Muscle layer of duodenum (tissue), 2 donors: ENCODE measurements at regions not wholly inside any gene's neighbourhood (a gene's known extent, or its start where the extent isn't known, plus 50 kb on each side); places are given as distances from the start of the nearest gene placed in this dataset.

Source experiments
- H3K27ac ChIP-seq: one replicate; pipeline ENCODE4 v1.7.0; 2013; ENCODE audit warnings: mild to moderate bottlenecking, low read length
- H3K27me3 ChIP-seq: one replicate; pipeline ENCODE4 v1.7.0; 2013; ENCODE audit warnings: low read depth, mild to moderate bottlenecking, control low read depth, low read length
- H3K36me3 ChIP-seq, 2 donors: one replicate each; pipeline ENCODE4 v1.7.0; 2013; ENCODE audit warnings: low read length in 2 of 2, control low read depth in 1 of 2, mild to moderate bottlenecking in 1 of 2; ENCODE audit not compliant: insufficient read depth in 2 of 2, control insufficient read depth in 1 of 2
- H3K4me1 ChIP-seq, 2 donors: one replicate each; pipeline ENCODE4 v1.7.0; 2013; ENCODE audit warnings: low read length in 2 of 2, mild to moderate bottlenecking in 2 of 2, control low read depth in 1 of 2, moderate library complexity in 1 of 2; ENCODE audit not compliant: insufficient read depth in 2 of 2, control insufficient read depth in 1 of 2
- H3K4me3 ChIP-seq, 2 donors: one replicate each; pipeline ENCODE4 v1.7.0; 2013; ENCODE audit warnings: low read length in 2 of 2, low read depth in 1 of 2, mild to moderate bottlenecking in 1 of 2
- H3K9me3 ChIP-seq, 2 donors: one replicate each; pipeline ENCODE4 v1.7.0; 2013; ENCODE audit warnings: low read length in 2 of 2, control low read depth in 1 of 2, mild to moderate bottlenecking in 1 of 2; ENCODE audit not compliant: control insufficient read depth in 1 of 2
- donor health status: healthy.

GRCh38 chr4:92111493-92111892 lies 192.3 kb upstream of the GRID2 start:
- H3K4me3 ChIP-seq, result no peak overlapping the region
- H3K9me3 ChIP-seq, result no peaks in the 10 kb centered on the region
- H3K4me1 ChIP-seq, result no peaks in the 10 kb centered on the region
- no peaks in the 10 kb centered on the region for H3K36me3 ChIP-seq
- H3K27me3 ChIP-seq, result no peaks in the 10 kb centered on the region
- no peak overlapping the region for H3K27ac ChIP-seq

GRCh38 chr4:92112805-92113204 lies 191.0 kb upstream of the GRID2 start:
- H3K4me3 ChIP-seq, result no peak overlapping the region

GRCh38 chr4:92120810-92121498 lies 182.8 kb upstream of the GRID2 start:
- no peaks in the 10 kb centered on the region for H3K4me1 ChIP-seq

More at GRCh38 chr4:92112805-92113204, 191.0 kb upstream of the GRID2 start:
- Histone ChIP-seq H3K27ac (no peak overlapping the region), H3K27me3 (no peaks in the 10 kb centered on the region), H3K9me3 (no peaks in the 10 kb centered on the region), H3K4me1 (no peaks in the 10 kb centered on the region), H3K36me3 (no peaks in the 10 kb centered on the region)

GRCh38 chr4:92122911-92123310 lies 180.9 kb upstream of the GRID2 start:
- H3K27me3 ChIP-seq, result no peaks in the 10 kb centered on the region
- H3K27ac ChIP-seq, result no peak overlapping the region
- no peaks in the 10 kb centered on the region for H3K36me3 ChIP-seq
- H3K9me3 ChIP-seq, result no peaks in the 10 kb centered on the region
- no peaks in the 10 kb centered on the region for H3K4me1 ChIP-seq
- no peak overlapping the region for H3K4me3 ChIP-seq

More at GRCh38 chr4:92120810-92121498, 182.8 kb upstream of the GRID2 start:
- no peak overlapping the region for H3K4me3 ChIP-seq
- H3K27ac ChIP-seq, result no peak overlapping the region
- no peaks in the 10 kb centered on the region for H3K27me3 ChIP-seq
- no peaks in the 10 kb centered on the region for H3K36me3 ChIP-seq
- H3K9me3 ChIP-seq, result no peaks in the 10 kb centered on the region

GRCh38 chr4:92128676-92129075 lies 175.1 kb upstream of the GRID2 start:
- Histone ChIP-seq H3K27me3 (no peaks in the 10 kb centered on the region), H3K4me1 (no peaks in the 10 kb centered on the region)

GRCh38 chr4:92129408-92129994 lies 174.3 kb upstream of the GRID2 start:
- H3K36me3 ChIP-seq, result no peaks in the 10 kb centered on the region
- H3K27me3 ChIP-seq, result no peaks in the 10 kb centered on the region
- no peak overlapping the region for H3K27ac ChIP-seq
- no peak overlapping the region for H3K4me3 ChIP-seq
- H3K9me3 ChIP-seq, result peaks cover 0 to 10% of the 10 kb centered on the region in 2 donors
- H3K4me1 ChIP-seq, result no peaks in the 10 kb centered on the region

More at GRCh38 chr4:92128676-92129075, 175.1 kb upstream of the GRID2 start:
- H3K4me3 ChIP-seq, result no peak overlapping the region
- H3K36me3 ChIP-seq, result no peaks in the 10 kb centered on the region
- H3K27ac ChIP-seq, result no peak overlapping the region
- peaks cover 0 to 10% of the 10 kb centered on the region in 2 donors for H3K9me3 ChIP-seq

- H3K4me1 ChIP-seq, result no peaks in the 10 kb centered on the region
- no peak overlapping the region for H3K4me3 ChIP-seq
- H3K36me3 ChIP-seq, result no peaks in the 10 kb centered on the region
- peaks cover 0 to 3% of the 10 kb centered on the region in 2 donors for H3K9me3 ChIP-seq
- H3K27me3 ChIP-seq, result no peaks in the 10 kb centered on the region
- H3K27ac ChIP-seq, result no peak overlapping the region
Observed at GRCh38 chr4:92136434-92136833, 167.3 kb upstream of the GRID2 start.

GRCh38 chr4:92163348-92163747 lies 140.4 kb upstream of the GRID2 start:
- peaks cover 0 to 10% of the 10 kb centered on the region in 2 donors for H3K9me3 ChIP-seq
- no peaks in the 10 kb centered on the region for H3K4me1 ChIP-seq
- no peak overlapping the region for H3K4me3 ChIP-seq
- no peaks in the 10 kb centered on the region for H3K27me3 ChIP-seq
- H3K36me3 ChIP-seq, result no peaks in the 10 kb centered on the region
- no peak overlapping the region for H3K27ac ChIP-seq

GRCh38 chr4:92170340-92170739 lies 133.4 kb upstream of the GRID2 start:
- no peak overlapping the region for H3K27ac ChIP-seq
- H3K9me3 ChIP-seq, result peaks cover 0 to 4% of the 10 kb centered on the region in 2 donors
- no peak overlapping the region for H3K4me3 ChIP-seq
- H3K36me3 ChIP-seq, result no peaks in the 10 kb centered on the region
- no peaks in the 10 kb centered on the region for H3K4me1 ChIP-seq
- H3K27me3 ChIP-seq, result no peaks in the 10 kb centered on the region

- Histone ChIP-seq H3K27ac (no peak overlapping the region), H3K9me3 (no peaks in the 10 kb centered on the region), H3K36me3 (no peaks in the 10 kb centered on the region), H3K4me3 (no peak overlapping the region), H3K27me3 (no peaks in the 10 kb centered on the region), H3K4me1 (no peaks in the 10 kb centered on the region)
Observed at GRCh38 chr4:92172203-92172602, 131.6 kb upstream of the GRID2 start.

GRCh38 chr4:92175250-92175649 lies 128.5 kb upstream of the GRID2 start:
- Histone ChIP-seq H3K27me3 (no peaks in the 10 kb centered on the region), H3K4me3 (no peak overlapping the region), H3K9me3 (no peaks in the 10 kb centered on the region), H3K27ac (no peak overlapping the region), H3K36me3 (no peaks in the 10 kb centered on the region), H3K4me1 (no peaks in the 10 kb centered on the region)
